DOHH2 (cell line): ENCODE measurements at regions not wholly inside any gene's neighbourhood (a gene's known extent, or its start where the extent isn't known, plus 50 kb on each side); places are given as distances from the start of the nearest gene placed in this dataset.

ENCODE experiments used
- CTCF ChIP-seq: fragments of 200-600 bp; sonication (generic); IDR thresholded peaks from one replicate; pipeline ENCODE4 v1.5.1; 2014; ENCODE audit warnings: antibody characterized with exemption, mild to moderate bottlenecking, low read depth, low read length; ENCODE audit not compliant: poor library complexity, severe bottlenecking
- EZH2phosphoT487 ChIP-seq: fragments of 200-600 bp; sonication (generic); IDR thresholded peaks from 2 replicates; pipeline ENCODE4 v1.6.1; 2017; ENCODE audit warnings: borderline replicate concordance, mild to moderate bottlenecking, antibody characterized with exemption, low read length, moderate library complexity, mixed read lengths

GRCh38 chr2:182540252-182540651 is 113.4 kb upstream of the PDE1A start:
- no peak for TF ChIP-seq CTCF
- TF ChIP-seq EZH2phosphoT487 = no peak
